DMS153 (cell line): ENCODE measurements at regions not wholly inside any gene's neighbourhood (a gene's known extent, or its start where the extent isn't known, plus 50 kb on each side); places are given as distances from the start of the nearest gene placed in this dataset.
"Not testable (repeated sequence)": the region's sequence is repeated elsewhere in the genome, so short reads cannot be mapped to it uniquely, and the experiment has no call there.

Experiments
- DNase-seq: peaks from one replicate; lab custom pipeline; 2025; lab: John Stamatoyannopoulos, UW

- no peak for DNase-seq
Observed at GRCh38 chr20:4350096-4350495, 101.0 kb upstream of the ADRA1D start.

GRCh38 chr20:4344670-4345069, 95.6 kb upstream of the ADRA1D start:
- DNase-seq: no peak

- DNase-seq: no peak
Observed at GRCh38 chr20:4342609-4343008, 93.5 kb upstream of the ADRA1D start.

GRCh38 chr20:4341804-4342485, 92.9 kb upstream of the ADRA1D start:
- DNase-seq: no peak

- DNase-seq: no peak
Observed at GRCh38 chr20:4335722-4336121, 86.6 kb upstream of the ADRA1D start.

GRCh38 chr20:4332121-4332860, 83.2 kb upstream of the ADRA1D start:
- no peak for DNase-seq

DNA sequence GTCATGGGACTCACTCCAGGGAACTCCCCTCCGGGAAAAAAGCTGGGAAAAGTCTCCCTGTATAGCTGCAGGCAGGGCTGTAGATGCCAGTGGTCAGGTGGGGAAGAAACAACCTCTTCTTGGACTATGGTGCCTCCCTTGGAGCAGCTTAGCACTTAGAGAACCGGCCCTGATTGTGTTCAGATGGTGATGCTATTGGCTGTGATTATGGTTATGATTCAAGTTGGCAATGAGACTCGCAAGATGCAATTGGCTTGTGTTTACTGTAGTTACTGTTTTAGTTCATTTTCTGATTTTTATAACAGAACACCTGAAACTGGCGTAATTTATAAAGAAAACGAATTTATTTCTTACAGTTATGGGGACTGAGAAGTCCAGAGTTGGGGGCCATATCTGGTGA, 80.9 kb upstream of the ADRA1D start:
- no peak for DNase-seq

DNA sequence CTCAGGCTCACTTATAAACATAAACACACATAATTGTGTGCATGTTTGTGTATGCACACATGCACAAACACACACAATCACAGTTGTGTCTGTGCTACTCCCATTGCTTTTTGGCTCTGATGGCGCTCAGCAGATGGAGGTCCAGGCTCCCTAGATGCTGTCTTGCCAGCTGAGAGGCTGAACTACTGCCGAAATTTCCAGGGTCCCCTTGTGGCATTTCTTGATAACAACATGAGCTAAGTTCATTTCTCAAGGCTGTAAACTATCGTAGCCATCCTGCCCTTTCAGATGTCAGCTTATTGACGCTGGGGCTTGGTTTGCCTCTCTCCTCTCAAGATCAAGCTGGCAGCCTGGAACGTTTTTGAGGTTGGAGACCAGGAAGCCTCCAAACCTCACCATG, 80.1 kb upstream of the ADRA1D start:
- no peak for DNase-seq

- no peak for DNase-seq
Observed at GRCh38 chr20:4328541-4328940, 79.5 kb upstream of the ADRA1D start.

GRCh38 chr20:4327956-4328355, 78.9 kb upstream of the ADRA1D start:
- DNase-seq: no peak

DNA sequence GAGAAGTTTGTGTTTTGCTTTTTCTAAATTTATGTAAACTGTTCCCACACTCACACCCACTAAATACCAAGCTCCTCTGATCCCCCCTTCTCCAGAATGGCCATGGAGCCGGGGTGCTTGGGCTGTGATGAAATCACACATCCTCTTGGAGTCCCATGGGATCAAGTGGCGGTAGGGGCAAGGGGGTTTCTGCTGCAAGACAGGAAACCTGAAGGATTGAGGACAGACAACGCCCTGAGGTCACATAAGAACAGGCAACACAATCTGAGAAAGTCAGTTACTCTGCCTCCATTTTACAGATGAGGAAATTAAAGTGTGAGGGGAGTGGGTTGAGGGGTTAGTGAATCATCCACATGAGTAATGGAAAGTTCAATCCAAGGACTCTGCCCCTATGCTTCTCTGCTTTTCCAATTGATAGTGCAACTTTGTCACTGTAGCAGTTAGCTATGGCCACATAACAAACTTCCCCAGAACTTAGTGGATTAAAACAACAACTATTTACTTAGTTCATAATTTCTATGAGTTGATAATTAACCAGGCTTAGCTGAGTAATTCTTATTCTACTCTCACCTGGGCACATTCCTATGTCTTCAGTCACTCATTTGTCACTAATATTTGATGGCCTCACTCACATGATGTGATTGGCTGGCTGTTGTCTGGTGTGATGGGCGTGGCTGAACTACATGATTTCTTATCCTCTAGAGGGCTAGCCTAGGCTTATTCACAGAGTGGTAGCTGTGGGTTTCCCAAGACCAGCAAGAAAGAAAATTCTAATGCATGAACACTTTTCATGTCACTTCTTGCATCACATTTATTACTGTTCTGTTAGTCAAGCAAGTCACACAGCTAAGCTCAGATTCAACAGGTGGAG, 77.3 kb upstream of the ADRA1D start:
- no peak for DNase-seq

- no peak for DNase-seq
Observed at GRCh38 chr20:4325548-4326187, 76.6 kb upstream of the ADRA1D start.

DNA sequence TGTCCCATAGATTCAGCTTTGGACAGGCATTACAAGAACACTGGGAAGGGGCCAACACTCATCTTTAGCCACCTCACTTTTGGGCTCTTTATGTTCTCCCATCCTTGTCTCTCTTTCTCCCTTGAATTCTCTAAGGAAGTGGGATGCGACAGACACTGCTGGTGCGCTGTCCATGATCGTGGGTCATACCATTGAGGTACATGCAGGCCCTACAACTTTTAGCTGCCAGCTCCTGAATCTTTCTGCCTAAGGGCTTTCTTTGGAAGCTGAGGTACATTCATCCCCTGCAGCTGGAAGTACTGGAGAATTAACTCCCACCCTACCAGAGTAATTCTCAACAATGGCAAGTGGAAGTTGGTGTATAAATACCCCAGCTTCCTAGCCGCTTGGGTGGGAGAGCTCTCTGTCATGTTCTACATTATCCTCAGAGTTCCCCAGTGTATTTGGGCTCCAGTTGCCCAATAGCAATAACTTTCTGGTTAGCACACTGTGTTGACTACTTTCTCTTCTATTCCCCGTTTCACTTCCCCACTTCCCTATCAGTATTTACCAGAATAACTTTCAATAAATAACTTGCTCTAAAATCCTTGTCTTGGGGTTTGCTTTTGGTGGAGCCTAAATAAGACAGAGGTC, 75.6 kb upstream of the ADRA1D start:
- DNase-seq: no peak

- DNase-seq: no peak
Observed at GRCh38 chr20:4322499-4322898, 73.4 kb upstream of the ADRA1D start.

- no peak for DNase-seq
Observed at GRCh38 chr20:4320291-4320690, 71.2 kb upstream of the ADRA1D start.

DNA sequence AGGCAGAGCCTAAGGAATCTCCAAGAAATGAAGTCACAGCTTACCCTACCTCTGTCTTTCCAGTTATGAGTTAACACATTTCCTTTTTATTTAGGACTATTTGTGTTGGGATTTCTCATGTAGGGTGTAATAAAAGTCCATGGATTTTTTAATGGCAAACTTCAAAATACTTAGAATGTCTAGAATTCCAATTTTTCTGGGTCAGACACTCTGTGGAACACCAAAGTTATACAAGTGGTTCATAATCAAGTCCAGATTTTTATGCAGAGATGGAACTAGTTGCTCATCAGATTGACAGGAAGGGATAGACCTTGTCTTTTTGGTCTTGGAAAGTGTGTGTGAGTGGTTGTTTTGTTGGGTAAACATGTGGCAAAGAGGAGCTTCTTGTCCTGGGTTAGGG, 69.8 kb upstream of the ADRA1D start:
- no peak for DNase-seq

GRCh38 chr20:4310616-4311015, 61.5 kb upstream of the ADRA1D start:
- not testable (repeated sequence) for DNase-seq

DNA sequence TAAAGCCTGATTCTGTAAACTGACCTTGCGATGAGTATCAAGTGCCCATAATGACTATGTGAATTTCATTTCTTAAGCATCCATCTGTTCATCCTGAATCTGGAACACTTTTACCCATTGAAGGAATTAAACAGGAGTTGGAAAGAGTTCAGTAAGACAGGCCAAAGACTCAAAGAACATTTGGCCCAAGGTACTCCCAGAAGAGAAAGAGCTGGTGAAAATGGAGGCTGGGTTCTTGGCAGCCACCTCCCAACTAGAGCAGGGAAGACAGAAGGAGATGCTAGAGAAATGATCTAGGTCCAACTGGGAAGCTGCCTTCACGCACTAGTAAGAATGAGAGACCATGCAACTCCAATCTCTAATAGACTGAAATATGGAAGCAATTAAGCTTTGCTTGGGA, 57.1 kb upstream of the ADRA1D start:
- DNase-seq: no peak

DNA sequence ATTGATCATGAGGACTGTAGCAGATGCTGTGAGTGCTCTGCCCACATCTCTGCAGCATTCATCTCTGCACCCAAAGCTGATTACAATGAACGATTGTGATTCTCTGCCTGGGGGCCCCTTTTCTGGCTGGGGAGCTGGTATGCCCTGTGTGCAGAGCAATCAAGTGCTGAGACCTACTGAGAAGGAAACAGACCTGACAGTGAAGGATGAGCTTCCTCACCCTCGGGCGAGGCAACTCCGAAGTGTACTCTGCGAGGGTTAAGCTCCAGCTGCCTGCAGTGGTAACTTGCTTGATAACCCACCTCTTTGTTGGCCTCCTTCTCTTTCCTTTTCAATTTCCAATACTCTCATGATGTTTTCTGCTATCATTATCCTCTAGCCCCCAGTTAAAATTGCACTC, 56.0 kb upstream of the ADRA1D start:
- no peak for DNase-seq

DNA sequence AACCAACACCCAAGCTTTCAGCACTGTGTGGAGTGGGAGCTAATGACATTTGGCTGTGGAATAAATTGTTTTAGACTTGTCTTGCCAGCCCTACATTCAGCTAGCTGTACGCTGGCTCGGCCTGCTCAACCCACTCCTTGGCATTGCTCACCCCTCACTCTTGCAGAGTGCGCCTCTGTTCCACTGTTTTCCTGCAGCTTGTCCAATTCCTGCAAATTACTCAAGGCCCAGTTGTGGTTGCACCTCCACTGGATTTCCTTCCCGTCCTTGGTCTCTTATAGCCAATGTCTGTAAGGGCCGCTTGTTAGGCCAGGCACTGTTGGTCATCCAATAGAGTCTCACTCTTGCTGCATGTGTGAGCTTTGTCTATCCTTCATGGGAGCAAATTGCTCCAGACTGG, 55.5 kb upstream of the ADRA1D start:
- DNase-seq: no peak

DNA sequence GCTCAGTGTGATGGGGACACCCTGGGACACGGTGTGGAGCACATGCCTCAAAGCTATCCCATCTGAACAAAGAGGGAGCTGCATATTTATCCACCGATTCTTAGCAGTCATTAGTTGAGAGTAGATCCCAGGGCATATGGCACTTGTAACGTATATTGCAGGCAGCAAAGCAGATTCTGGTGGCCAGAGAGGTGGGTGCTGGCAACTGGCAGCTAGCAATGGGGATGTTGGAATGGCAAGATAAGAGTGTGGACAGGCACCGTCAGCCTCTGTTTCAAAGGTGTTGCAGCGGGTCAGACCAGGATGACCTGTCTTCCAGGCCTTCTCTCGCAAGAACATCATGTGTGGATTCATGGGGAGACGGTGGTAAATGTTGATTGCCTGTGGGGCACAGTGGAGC, 54.0 kb upstream of the ADRA1D start:
- DNase-seq: no peak

DNA sequence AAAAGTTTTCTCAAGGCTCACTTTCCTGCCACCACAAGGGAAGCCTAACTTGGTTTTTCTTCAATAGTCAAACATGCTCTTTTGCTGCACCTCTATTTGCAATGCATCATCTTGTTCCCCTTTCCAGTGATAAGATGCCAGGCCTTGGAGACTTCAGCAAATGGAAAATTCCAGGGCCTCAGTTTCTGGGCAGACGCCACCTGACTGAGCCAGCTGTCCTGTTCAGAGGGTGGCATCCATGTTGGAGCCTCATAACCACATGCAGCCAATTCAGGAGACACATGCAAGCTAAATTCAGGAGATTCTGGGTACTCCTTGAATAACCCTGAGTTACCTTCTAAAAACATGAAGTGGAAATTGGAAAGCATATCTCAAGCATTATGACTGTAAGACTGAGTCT, 51.8 kb upstream of the ADRA1D start:
- DNase-seq: no peak
